IPS-15b (cell line): ENCODE measurements at regions not wholly inside any gene's neighbourhood (a gene's known extent, or its start where the extent isn't known, plus 50 kb on each side); places are given as distances from the start of the nearest gene placed in this dataset.
"Not testable (repeated sequence)": the region's sequence is repeated elsewhere in the genome, so short reads cannot be mapped to it uniquely, and the experiment has no call there.

Source experiments
- H3K27me3 ChIP-seq: one replicate; pipeline ENCODE4 v1.6.1; 2013; ENCODE audit warnings: low read length; ENCODE audit not compliant: control insufficient read depth, insufficient read depth
- H3K36me3 ChIP-seq: one replicate; pipeline ENCODE4 v1.6.1; 2013; ENCODE audit warnings: low read length; ENCODE audit not compliant: control insufficient read depth, insufficient read depth
- H3K4me1 ChIP-seq: one replicate; pipeline ENCODE4 v1.6.1; 2013; ENCODE audit warnings: mild to moderate bottlenecking, low read length; ENCODE audit not compliant: control insufficient read depth, insufficient read depth
- H3K4me3 ChIP-seq: one replicate; pipeline ENCODE4 v1.5.1; 2013; ENCODE audit warnings: low read depth, low read length
- H3K9ac ChIP-seq: one replicate; pipeline ENCODE4 v1.6.1; 2013; ENCODE audit warnings: low read depth, mild to moderate bottlenecking, low read length
- H3K9me3 ChIP-seq: one replicate; pipeline ENCODE4 v1.6.1; 2013; ENCODE audit warnings: mild to moderate bottlenecking, low read length; ENCODE audit not compliant: control insufficient read depth, insufficient read depth

GRCh38 chr15:88965097-88965496, 51.9 kb upstream of the MFGE8 start:
- H3K27me3 ChIP-seq, H3K4me1 ChIP-seq, H3K4me3 ChIP-seq, H3K9ac ChIP-seq, H3K9me3 ChIP-seq, H3K36me3 ChIP-seq: not testable (repeated sequence)

- Histone ChIP-seq H3K27me3 (no peaks in the 10 kb centered on the region), H3K9me3 (no peaks in the 10 kb centered on the region), H3K4me3 (no peak overlapping the region), H3K4me1 (no peaks in the 10 kb centered on the region), H3K36me3 (no peaks in the 10 kb centered on the region), H3K9ac (no peak overlapping the region)
These were observed 57.1 kb upstream of the MFGE8 start for GRCh38 chr15:88970232-88970631.

- H3K9ac ChIP-seq, result no peak overlapping the region
- H3K4me1 ChIP-seq, result no peaks in the 10 kb centered on the region
- H3K9me3 ChIP-seq, result no peaks in the 10 kb centered on the region
- no peaks in the 10 kb centered on the region for H3K27me3 ChIP-seq
- H3K36me3 ChIP-seq, result no peaks in the 10 kb centered on the region
- H3K4me3 ChIP-seq, result no peak overlapping the region
These were observed 61.2 kb upstream of the MFGE8 start for GRCh38 chr15:88974392-88974791.

GRCh38 chr15:88975891-88976290, 62.7 kb upstream of the MFGE8 start:
- H3K9me3 ChIP-seq, result no peaks in the 10 kb centered on the region
- H3K9ac ChIP-seq, result no peak overlapping the region
- no peaks in the 10 kb centered on the region for H3K36me3 ChIP-seq
- no peaks in the 10 kb centered on the region for H3K4me1 ChIP-seq
- no peak overlapping the region for H3K4me3 ChIP-seq
- H3K27me3 ChIP-seq, result no peaks in the 10 kb centered on the region

GRCh38 chr15:88976656-88977055, 63.5 kb upstream of the MFGE8 start:
- Histone ChIP-seq H3K9me3 (no peaks in the 10 kb centered on the region), H3K36me3 (no peaks in the 10 kb centered on the region), H3K9ac (no peak overlapping the region), H3K4me3 (no peak overlapping the region), H3K4me1 (no peaks in the 10 kb centered on the region), H3K27me3 (no peaks in the 10 kb centered on the region)

- peaks cover 3% of the 10 kb centered on the region for H3K4me1 ChIP-seq
- no peaks in the 10 kb centered on the region for H3K27me3 ChIP-seq
- H3K9ac ChIP-seq, result no peak overlapping the region
- no peak overlapping the region for H3K4me3 ChIP-seq
- H3K9me3 ChIP-seq, result no peaks in the 10 kb centered on the region
- H3K36me3 ChIP-seq, result no peaks in the 10 kb centered on the region
These were observed 66.5 kb upstream of the MFGE8 start for GRCh38 chr15:88979674-88980073.

GRCh38 chr15:88980498-88980897, 67.3 kb upstream of the MFGE8 start:
- H3K4me1 ChIP-seq, result peaks cover 8% of the 10 kb centered on the region
- no peak overlapping the region for H3K4me3 ChIP-seq
- H3K36me3 ChIP-seq, result no peaks in the 10 kb centered on the region
- H3K27me3 ChIP-seq, result no peaks in the 10 kb centered on the region
- no peak overlapping the region for H3K9ac ChIP-seq
- no peaks in the 10 kb centered on the region for H3K9me3 ChIP-seq

- H3K27me3 ChIP-seq, result no peaks in the 10 kb centered on the region
- no peak overlapping the region for H3K4me3 ChIP-seq
- H3K9ac ChIP-seq, result no peak overlapping the region
- H3K36me3 ChIP-seq, result no peaks in the 10 kb centered on the region
- H3K9me3 ChIP-seq, result no peaks in the 10 kb centered on the region
- H3K4me1 ChIP-seq, result peaks cover 16% of the 10 kb centered on the region
These were observed 68.4 kb upstream of the MFGE8 start for GRCh38 chr15:88981244-88982215.

- no peaks in the 10 kb centered on the region for H3K27me3 ChIP-seq
- peaks cover 23% of the 10 kb centered on the region for H3K4me1 ChIP-seq
- no peak overlapping the region for H3K4me3 ChIP-seq
- H3K9me3 ChIP-seq, result no peaks in the 10 kb centered on the region
- no peaks in the 10 kb centered on the region for H3K36me3 ChIP-seq
- H3K9ac ChIP-seq, result no peak overlapping the region
These were observed 69.2 kb upstream of the MFGE8 start for GRCh38 chr15:88982304-88982945.

GRCh38 chr15:88982946-88983342, 69.8 kb upstream of the MFGE8 start:
- Histone ChIP-seq H3K4me3 (no peak overlapping the region), H3K27me3 (no peaks in the 10 kb centered on the region), H3K4me1 (peaks cover 28% of the 10 kb centered on the region), H3K36me3 (no peaks in the 10 kb centered on the region), H3K9me3 (no peaks in the 10 kb centered on the region), H3K9ac (no peak overlapping the region)

- H3K4me3 ChIP-seq, result no peak overlapping the region
These were observed 70.8 kb upstream of the MFGE8 start for GRCh38 chr15:88983861-88984429.

More at GRCh38 chr15:88983861-88984429, 70.8 kb upstream of the MFGE8 start:
- Histone ChIP-seq H3K9ac (no peak overlapping the region), H3K9me3 (no peaks in the 10 kb centered on the region), H3K27me3 (no peaks in the 10 kb centered on the region), H3K4me1 (peaks cover 34% of the 10 kb centered on the region), H3K36me3 (no peaks in the 10 kb centered on the region)
